Esophagus squamous epithelium (tissue), 5 donors: ENCODE measurements at regions not wholly inside any gene's neighbourhood (a gene's known extent, or its start where the extent isn't known, plus 50 kb on each side); places are given as distances from the start of the nearest gene placed in this dataset.

Experiments used
- DNase-seq: peaks from one replicate; lab custom pipeline; 2025; lab: John Stamatoyannopoulos, UW
- H3K27ac ChIP-seq, 4 donors: fragments of 200-600 bp; sonication (generic); one replicate each; pipeline ENCODE4 v1.5.1; 2016 to 2019; ENCODE audit warnings: mild to moderate bottlenecking in 1 of 4
- H3K27me3 ChIP-seq, 4 donors: fragments of 200-600 bp; sonication (generic); 1 replicate in 3 of 4; 2 replicates in 1 of 4; pipeline versions ENCODE4 v1.5.1 to v1.6.0; 2017 to 2021; ENCODE audit warnings: antibody characterized with exemption in 1 of 4
- H3K36me3 ChIP-seq, 3 donors: fragments of 200-600 bp; sonication (generic); one replicate each; pipeline ENCODE4 v1.5.1; 2016 to 2019
- H3K4me1 ChIP-seq, 3 donors: fragments of 200-600 bp; sonication (generic); one replicate each; pipeline ENCODE4 v1.5.1; 2017 to 2019
- H3K4me3 ChIP-seq, 4 donors: fragments of 200-600 bp; sonication (generic); 1 replicate in 3 of 4; 2 replicates in 1 of 4; pipeline ENCODE4 v1.5.1; 2016 to 2019; ENCODE audit warnings: mild to moderate bottlenecking in 2 of 4, moderate library complexity in 1 of 4
- H3K9me3 ChIP-seq, 3 donors: fragments of 200-600 bp; sonication (generic); one replicate each; pipeline ENCODE4 v1.5.1; 2016 to 2019
- POLR2A ChIP-seq, 4 donors: fragments of 450-650 bp; IDR thresholded peaks; one replicate each; pipeline ENCODE4 v1.6.1; 2017; ENCODE audit warnings: antibody characterized with exemption in 4 of 4, mild to moderate bottlenecking in 4 of 4, moderate library complexity in 3 of 4
- WGBS, 2 donors: methylation state at CpG; one replicate each; pipeline ENCODE4 v1.1.5; 2018; 5-methylcytosine and 5-hydroxymethylcytosine counted together
- intact Hi-C: fragments of 100-400 bp; cut with DNase I; formaldehyde crosslinking; loops from one replicate; pipeline ENCODE4 v1.15.0; 2022
- TF ChIP-seq, protein P1 (sequence below), 6 experiments: fragments of 450-650 bp in 4 of 6; fragments of 200-600 bp in 2 of 6; sonication (generic) in 2 of 6; IDR thresholded peaks; one replicate each; pipeline ENCODE4 v1.5.1; 2016 to 2019; ENCODE audit warnings: antibody characterized with exemption in 6 of 6, mild to moderate bottlenecking in 4 of 6, moderate library complexity in 4 of 6
- donor health status: DM: yes; HTN: yes; CAD: no.

DNA sequence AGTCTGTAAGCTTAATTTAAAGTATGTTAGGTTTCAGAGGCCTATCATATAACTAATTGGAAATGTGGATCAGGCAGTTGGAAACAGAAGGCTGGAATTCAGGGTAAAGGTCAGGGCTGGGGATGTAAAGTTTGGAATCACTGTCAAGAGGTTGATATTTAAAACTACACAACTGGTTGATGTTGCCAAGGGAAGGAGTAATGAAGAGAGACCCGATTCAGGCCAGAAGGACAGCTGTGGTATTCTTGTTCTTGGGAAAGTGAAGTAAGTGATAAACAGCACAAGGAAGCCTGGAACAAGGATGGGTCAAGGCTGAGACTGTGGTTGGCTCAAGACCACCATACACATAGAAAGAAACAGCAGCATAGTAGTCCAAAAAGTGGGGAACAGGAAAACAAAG lies 654.2 kb downstream of the NTRK3 start:
- Histone ChIP-seq H3K4me1 (no peaks in the 10 kb centered on the region), H3K9me3 (no peaks in the 10 kb centered on the region), H3K36me3 (no peaks in the 10 kb centered on the region), H3K4me3 (no peak overlapping the region), H3K27me3 (no peaks in the 10 kb centered on the region), H3K27ac (no peak overlapping the region)
- 50 to 73% methylated on average over 1 of the region's 1 CpG for WGBS, 2 donors
- intact Hi-C loops: no loop called here
- TF ChIP-seq POLR2A (IDR thresholded peaks at IDR 0.05): no peak
- TF ChIP-seq, protein P1, sequence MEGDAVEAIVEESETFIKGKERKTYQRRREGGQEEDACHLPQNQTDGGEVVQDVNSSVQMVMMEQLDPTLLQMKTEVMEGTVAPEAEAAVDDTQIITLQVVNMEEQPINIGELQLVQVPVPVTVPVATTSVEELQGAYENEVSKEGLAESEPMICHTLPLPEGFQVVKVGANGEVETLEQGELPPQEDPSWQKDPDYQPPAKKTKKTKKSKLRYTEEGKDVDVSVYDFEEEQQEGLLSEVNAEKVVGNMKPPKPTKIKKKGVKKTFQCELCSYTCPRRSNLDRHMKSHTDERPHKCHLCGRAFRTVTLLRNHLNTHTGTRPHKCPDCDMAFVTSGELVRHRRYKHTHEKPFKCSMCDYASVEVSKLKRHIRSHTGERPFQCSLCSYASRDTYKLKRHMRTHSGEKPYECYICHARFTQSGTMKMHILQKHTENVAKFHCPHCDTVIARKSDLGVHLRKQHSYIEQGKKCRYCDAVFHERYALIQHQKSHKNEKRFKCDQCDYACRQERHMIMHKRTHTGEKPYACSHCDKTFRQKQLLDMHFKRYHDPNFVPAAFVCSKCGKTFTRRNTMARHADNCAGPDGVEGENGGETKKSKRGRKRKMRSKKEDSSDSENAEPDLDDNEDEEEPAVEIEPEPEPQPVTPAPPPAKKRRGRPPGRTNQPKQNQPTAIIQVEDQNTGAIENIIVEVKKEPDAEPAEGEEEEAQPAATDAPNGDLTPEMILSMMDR (IDR thresholded peaks at IDR 0.05): no peak
- no peak for DNase-seq

DNA sequence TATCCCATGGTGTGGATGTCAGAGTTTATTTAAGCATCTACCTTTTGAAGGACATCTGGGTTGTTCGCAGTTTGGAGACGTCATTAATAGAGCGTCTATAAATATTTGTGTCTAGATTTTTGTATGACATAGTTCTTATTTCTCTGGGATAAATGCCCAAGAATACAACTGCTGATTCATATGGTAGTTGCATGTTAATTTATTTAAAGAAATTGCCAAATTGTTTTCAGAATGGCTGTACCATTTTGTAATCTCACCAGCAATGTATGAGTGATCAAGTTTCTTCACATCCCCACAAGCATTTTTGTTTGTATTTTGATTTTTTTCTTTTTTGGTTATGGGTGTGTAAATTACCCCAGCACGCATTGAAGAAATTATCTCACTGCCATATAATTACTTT lies 656.9 kb downstream of the NTRK3 start:
- no peaks in the 10 kb centered on the region for H3K36me3 ChIP-seq
- WGBS, 2 donors: 84 to 89% methylated on average over 4 of the region's 4 CpGs
- H3K27me3 ChIP-seq: no peaks in the 10 kb centered on the region
- no peaks in the 10 kb centered on the region for H3K9me3 ChIP-seq
- intact Hi-C loops: no loop called here
- H3K27ac ChIP-seq: no peak overlapping the region
- DNase-seq: no peak
- H3K4me1 ChIP-seq: no peaks in the 10 kb centered on the region
- no peak for TF ChIP-seq POLR2A (IDR thresholded peaks at IDR 0.05)
- TF ChIP-seq, protein P1 (IDR thresholded peaks at IDR 0.05): no peak
- no peak overlapping the region for H3K4me3 ChIP-seq

DNA sequence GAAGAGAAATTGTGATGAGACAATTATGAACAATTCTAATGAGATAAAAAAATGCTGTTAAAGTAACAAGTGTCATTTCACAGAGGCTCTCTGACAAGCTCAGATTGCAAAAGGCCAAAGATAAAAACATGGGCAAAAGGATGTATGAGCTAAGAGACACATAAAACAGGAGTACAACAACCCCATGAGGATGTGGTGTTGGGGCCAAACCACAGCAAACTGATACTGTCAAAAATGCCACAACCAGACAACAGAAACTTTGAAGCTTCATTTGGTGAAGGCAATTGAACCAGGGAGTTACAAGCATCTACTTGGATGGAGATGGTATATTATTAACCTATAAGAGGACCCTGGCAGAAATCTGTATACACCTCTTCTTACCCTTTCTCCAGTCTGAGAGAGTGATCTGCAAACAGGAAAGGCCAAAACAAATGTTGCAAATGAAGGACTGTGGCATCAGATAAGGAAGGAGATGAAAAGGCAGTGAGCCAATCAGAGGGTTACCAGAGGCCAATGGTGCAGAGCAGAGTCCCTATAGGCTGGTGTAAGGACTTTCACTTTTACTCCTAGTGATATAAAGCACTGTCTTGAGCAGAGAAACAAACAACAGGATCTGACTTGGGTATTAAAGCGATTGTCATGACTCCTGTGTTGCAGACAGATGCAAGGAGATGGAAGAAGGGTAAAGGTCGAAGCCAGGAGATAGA lies 659.0 kb downstream of the NTRK3 start:
- Histone ChIP-seq H3K27ac (no peak overlapping the region), H3K27me3 (peaks cover 0 to 4% (median 0%) of the 10 kb centered on the region in 4 donors), H3K4me3 (no peak overlapping the region), H3K4me1 (no peaks in the 10 kb centered on the region), H3K9me3 (no peaks in the 10 kb centered on the region), H3K36me3 (no peaks in the 10 kb centered on the region)
- intact Hi-C loops: no loop called here
- 61 to 62% methylated on average over 2 of the region's 2 CpGs for WGBS, 2 donors
- DNase-seq: no peak
- TF ChIP-seq POLR2A (IDR thresholded peaks at IDR 0.05): no peak
- TF ChIP-seq, protein P1 (IDR thresholded peaks at IDR 0.05): no peak

DNA sequence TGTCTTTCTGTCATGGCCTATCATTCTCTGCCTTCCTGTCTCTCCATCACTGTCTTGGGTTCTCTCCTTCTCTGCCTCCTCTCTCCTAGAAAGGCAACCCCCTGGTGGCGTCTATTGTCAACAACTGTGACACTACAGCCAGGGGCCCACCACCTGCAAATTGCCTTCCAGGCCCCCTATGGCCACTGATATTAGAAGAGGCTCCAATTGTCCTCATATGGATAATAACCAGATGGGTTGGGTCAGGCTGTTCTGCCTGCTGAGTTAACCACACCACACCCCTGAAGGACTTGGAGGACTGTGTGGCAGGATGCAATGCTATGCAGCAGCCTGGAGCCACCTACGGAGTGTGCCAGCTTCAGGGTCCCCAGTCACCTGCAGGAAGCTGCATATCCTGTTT lies 665.0 kb downstream of the NTRK3 start:
- H3K27me3 ChIP-seq: peaks cover 0 to 4% (median 0%) of the 10 kb centered on the region in 4 donors
- intact Hi-C loops: no loop called here
- no peaks in the 10 kb centered on the region for H3K9me3 ChIP-seq
- no peak overlapping the region for H3K4me3 ChIP-seq
- H3K36me3 ChIP-seq: no peaks in the 10 kb centered on the region
- TF ChIP-seq, protein P1 (IDR thresholded peaks at IDR 0.05): no peak
- no peak for TF ChIP-seq POLR2A (IDR thresholded peaks at IDR 0.05)
- WGBS, 2 donors: 58 to 73% methylated on average over 1 to 2 of the region's 2 CpGs
- no peak for DNase-seq
- H3K4me1 ChIP-seq: no peaks in the 10 kb centered on the region
- H3K27ac ChIP-seq: no peak overlapping the region

DNA sequence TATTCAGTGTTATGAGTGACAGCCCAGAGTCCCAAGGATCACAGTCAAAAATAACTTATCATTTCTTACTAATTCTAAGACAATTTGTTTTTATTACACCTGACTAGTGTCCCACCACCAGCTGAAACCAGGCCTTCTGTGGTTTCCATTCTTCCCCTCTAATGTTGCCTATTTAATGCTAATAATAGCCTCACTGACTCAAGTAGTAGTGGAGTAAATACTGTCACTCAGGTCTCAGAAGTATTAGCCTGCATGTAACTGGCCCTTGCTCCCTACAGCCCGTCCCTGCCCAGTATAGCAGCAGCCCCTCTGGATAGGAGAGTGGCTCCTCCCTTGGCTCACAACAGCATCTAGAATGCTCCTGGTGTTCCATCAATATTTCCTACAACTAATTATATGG lies 665.5 kb downstream of the NTRK3 start:
- H3K9me3 ChIP-seq: no peaks in the 10 kb centered on the region
- 50 to 88% methylated on average over 1 of the region's 1 CpG for WGBS, 2 donors
- H3K27me3 ChIP-seq: peaks cover 0 to 4% (median 0%) of the 10 kb centered on the region in 4 donors
- intact Hi-C loops: no loop called here
- H3K4me1 ChIP-seq: no peaks in the 10 kb centered on the region
- no peaks in the 10 kb centered on the region for H3K36me3 ChIP-seq
- TF ChIP-seq POLR2A (IDR thresholded peaks at IDR 0.05): no peak
- TF ChIP-seq, protein P1 (IDR thresholded peaks at IDR 0.05): no peak
- H3K4me3 ChIP-seq: no peak overlapping the region
- no peak overlapping the region for H3K27ac ChIP-seq
- DNase-seq: no peak
